ELF-1 (cell line): ENCODE measurements at regions not wholly inside any gene's neighbourhood (a gene's known extent, or its start where the extent isn't known, plus 50 kb on each side); places are given as distances from the start of the nearest gene placed in this dataset.
A peak's percentile ranks its signal among the peaks of the same experiment; 100 is the strongest.
"Not testable (repeated sequence)": the region's sequence is repeated elsewhere in the genome, so short reads cannot be mapped to it uniquely, and the experiment has no call there.

Source experiments
- DNase-seq: peaks from one replicate; pipeline ENCODE4 v3.0.0-alpha.2; 2016; ENCODE audit warnings: low read depth, low spot score

GRCh38 chr12:44457465-44457864 lies 418.6 kb downstream of the NELL2 start:
- peak; percentile 30 for DNase-seq

- DNase-seq, result not testable (repeated sequence)
These were observed 421.2 kb downstream of the NELL2 start for GRCh38 chr12:44454959-44455358.

GRCh38 chr12:44446181-44446580 lies 429.9 kb downstream of the NELL2 start:
- no peak for DNase-seq

- DNase-seq, result no peak
These were observed 435.0 kb downstream of the NELL2 start for GRCh38 chr12:44441155-44441554.
